A204.1 (cell line): ENCODE measurements at regions not wholly inside any gene's neighbourhood (a gene's known extent, or its start where the extent isn't known, plus 50 kb on each side); places are given as distances from the start of the nearest gene placed in this dataset.
"Not testable (repeated sequence)": the region's sequence is repeated elsewhere in the genome, so short reads cannot be mapped to it uniquely, and the experiment has no call there.

Experiments used
- FAIRE-seq: peaks from 2 replicates; lab custom pipeline; 2012; peaks lifted over from hg19 to GRCh38; lab: Jason Lieb, UNC

GRCh38 chr13:97878431-97879375 is 74.8 kb upstream of the IPO5 start:
- no peak for FAIRE-seq

DNA sequence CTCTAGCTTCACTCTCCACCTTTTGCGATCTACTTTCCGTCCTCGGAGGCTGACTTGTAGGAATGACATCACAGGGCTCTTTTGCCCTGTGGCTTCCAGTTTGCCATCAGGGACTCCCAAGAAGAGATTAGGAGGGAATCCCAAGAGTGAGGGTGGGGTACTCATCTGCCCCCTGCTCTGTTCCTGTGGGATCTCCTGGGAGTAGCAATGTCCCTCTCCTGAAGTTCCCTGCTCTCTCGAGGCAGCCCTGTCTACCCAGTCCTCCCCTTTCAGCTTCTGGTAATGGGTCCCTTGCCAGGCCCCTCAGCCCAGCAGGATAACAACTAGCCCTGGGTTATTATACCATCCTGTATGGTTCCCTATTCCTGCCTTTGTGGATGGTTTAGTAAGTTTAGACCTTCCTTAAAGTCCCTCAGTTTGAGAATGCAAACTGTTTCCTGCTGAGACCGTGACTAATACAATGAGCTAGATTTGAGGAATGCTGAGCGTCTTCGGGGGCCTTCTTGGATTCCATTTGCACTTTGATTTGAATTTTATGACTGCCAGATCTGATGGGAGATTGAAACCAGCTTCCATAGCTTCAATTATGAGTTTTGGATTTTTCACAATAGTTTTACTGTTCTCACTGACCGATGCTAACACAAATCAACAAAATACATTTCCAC is 73.7 kb upstream of the IPO5 start:
- peak; percentile 82 for FAIRE-seq

DNA sequence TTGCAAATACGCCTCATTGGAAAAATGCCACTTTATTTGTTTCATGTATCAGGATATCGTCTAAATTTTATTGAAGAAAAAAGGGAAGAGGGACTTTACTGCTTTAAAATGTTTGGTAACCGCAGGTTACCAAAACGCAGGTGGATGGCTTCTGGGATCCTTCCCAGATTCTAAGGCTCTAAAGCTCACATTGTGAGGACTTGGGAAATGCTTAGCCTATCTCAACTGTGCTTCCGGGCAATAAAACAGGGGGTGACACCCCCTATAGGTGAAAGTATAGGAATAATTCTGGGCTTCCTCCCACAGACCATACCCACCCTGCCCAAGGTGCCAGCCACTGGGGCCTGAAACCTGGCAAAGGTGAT is 73.2 kb upstream of the IPO5 start:
- FAIRE-seq: no peak

- FAIRE-seq: no peak
These were observed 71.9 kb upstream of the IPO5 start for GRCh38 chr13:97881556-97881955.

GRCh38 chr13:97883396-97883795 is 70.1 kb upstream of the IPO5 start:
- no peak for FAIRE-seq

DNA sequence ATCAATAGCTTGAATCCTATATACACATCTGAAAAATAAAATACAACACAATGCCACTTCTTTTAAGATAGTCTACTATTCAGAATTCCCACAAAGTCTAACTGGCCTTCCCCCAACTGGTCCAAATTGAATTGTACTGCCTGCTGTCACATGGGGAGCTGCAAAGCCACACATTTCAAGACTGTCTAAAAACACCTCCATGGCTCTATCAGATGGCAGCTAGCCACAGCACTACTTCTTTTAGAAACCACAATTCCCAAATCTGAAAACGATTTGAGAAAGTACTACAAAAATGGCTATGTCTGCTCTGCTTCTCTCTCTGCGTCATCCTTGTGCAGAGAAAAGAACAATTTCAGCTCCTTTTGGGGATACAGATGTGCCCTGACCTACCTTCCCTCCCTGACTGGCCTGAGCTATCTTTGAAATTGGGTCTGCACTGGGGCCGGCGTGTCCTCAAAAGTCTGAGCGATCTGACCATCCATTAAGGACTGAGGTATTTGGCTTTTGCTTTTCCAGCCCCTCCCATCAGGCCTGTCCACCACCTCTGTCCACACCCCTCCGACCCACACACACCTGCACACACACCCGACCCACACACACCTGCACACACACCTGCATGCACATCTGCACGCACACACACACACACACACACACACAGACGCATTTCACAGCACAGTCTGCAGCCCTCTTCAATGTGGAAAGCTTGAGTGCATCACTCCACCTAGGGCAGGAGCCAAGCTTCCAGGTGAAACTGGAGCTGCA is 68.6 kb upstream of the IPO5 start:
- FAIRE-seq: no peak

DNA sequence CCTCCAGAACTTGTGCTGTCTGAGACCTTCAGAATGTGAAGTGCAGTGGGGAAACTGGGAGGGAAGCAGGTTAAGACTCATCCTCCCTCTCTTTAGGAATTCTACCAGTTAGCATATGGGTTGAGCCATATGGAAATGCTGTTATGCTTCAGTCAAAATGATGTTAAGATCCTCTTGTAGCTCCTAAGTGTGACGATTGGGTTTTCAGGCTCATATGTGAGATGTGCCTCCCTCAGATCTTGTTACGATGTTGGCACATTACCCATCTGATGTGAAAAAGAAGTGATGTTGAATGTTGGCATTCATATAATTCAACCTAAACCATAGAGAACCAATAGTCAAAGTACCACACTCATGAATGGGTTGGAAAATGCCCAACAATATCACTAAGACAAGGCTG is 67.8 kb upstream of the IPO5 start:
- FAIRE-seq: no peak

DNA sequence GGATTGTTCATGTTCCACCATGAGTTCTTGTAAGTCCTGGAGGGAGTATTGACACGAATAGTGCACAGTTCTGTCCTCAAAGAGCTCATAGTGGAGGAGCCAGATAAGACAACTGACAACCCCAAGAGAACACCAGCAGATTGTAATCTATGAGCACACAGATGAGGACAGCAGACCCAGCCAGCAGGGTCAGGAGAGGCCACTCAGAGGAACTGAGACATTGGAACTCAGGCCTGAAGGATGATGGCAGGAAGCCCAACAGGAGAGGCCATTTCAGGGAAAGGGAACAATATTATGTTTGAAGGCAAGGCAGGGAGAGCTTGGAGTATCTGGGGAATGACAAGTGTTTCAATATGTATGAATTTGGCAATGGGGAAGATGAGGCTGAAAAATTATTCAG is 63.7 kb upstream of the IPO5 start:
- FAIRE-seq: no peak

DNA sequence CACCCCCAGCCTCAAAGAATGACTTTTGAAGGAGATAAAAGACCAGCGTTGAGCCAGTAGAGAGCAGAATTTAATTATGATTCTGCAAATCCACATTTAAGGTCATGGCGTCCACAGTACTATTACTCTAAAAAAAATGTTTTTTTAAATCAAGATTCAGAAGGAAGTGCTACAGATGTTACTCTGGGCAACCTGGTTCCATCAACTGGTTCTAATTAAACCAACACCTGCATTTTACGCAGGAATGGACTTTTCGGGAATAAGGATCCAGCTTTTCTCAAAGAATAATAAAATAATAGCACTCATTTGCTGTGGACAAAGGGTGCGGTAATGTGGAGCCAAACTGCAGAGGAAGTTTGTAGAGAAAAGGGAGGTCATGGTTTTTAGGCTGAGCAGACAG is 62.9 kb upstream of the IPO5 start:
- no peak for FAIRE-seq

DNA sequence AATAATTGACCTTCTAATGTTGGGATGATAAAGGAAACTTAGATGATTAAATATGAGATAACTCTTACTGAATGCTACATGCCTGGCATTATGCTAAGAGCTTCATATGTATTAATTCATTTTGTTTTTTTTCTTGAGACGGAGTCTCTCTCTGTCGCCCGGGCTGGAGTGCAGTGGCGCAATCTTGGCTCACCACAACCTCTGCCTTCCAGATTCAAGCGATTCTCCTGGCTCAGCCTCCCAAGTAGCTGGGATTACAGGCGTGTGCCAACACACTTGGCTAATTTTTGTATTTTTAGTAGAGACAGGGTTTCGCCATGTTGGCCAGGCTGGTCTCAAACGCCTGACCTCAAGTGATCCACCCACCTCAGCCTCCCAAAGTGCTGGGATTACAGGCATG is 61.5 kb upstream of the IPO5 start:
- FAIRE-seq: not testable (repeated sequence)

DNA sequence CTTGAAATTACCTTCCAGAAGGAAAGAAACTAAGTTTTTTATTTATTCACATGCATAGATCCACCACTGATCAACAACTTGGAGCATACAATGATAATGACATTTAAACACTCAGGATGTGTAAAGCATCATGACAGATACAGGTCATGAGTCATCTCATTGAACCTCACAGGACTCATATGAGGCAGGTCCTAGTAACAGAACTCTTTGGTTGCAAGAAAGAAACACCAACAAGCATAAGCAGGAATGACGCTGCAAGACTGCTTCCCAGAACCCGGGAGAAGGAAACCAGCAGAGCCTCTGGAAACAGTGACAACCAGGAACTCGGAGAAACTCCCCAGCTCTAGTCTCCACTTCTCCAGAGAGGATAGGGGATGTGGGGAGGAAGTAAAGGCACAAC is 60.8 kb upstream of the IPO5 start:
- no peak for FAIRE-seq

GRCh38 chr13:97895383-97895782 is 58.1 kb upstream of the IPO5 start:
- peak; percentile 67 for FAIRE-seq

GRCh38 chr13:97896446-97896845 is 57.0 kb upstream of the IPO5 start:
- no peak for FAIRE-seq

- FAIRE-seq: no peak
These were observed 51.8 kb upstream of the IPO5 start for GRCh38 chr13:97901716-97902115.
